Stomach (tissue), 8 donors: ENCODE measurements at regions not wholly inside any gene's neighbourhood (a gene's known extent, or its start where the extent isn't known, plus 50 kb on each side); places are given as distances from the start of the nearest gene placed in this dataset.

Source experiments
- DNase-seq, 2 donors: peaks; one replicate each; pipeline versions ENCODE4 v3.0.0 to v3.0.0-alpha.2; 2013 to 2019
- H3K27ac ChIP-seq, 5 donors: fragments of 200-600 bp in 4 of 5; sonication (generic) in 4 of 5; one replicate each; pipeline ENCODE4 v1.5.1; 2013 to 2019; ENCODE audit warnings: mild to moderate bottlenecking in 1 of 5, moderate library complexity in 1 of 5
- H3K27me3 ChIP-seq, 3 donors: fragments of 200-600 bp; sonication (generic); one replicate each; pipeline ENCODE4 v1.5.1; 2017 to 2019; ENCODE audit warnings: mixed run types in 1 of 3
- H3K36me3 ChIP-seq, 4 donors: fragments of 200-600 bp; sonication (generic); 1 replicate in 3 of 4; 2 replicates in 1 of 4; pipeline ENCODE4 v1.5.1; 2016 to 2019
- H3K4me1 ChIP-seq, 4 donors: fragments of 200-600 bp; sonication (generic); one replicate each; pipeline ENCODE4 v1.5.1; 2016 to 2019
- H3K4me3 ChIP-seq, 4 donors: fragments of 200-600 bp; sonication (generic) in 3 of 4; one replicate each; pipeline ENCODE4 v1.5.1; 2016 to 2019; ENCODE audit warnings: mild to moderate bottlenecking in 1 of 4
- H3K9me3 ChIP-seq, 4 donors: fragments of 200-600 bp; sonication (generic); one replicate each; pipeline ENCODE4 v1.5.1; 2016 to 2019
- EP300 ChIP-seq: sonication (generic); formaldehyde crosslinking; IDR thresholded peaks from one replicate; pipeline ENCODE4 v1.6.1; 2017; ENCODE audit warnings: antibody characterized with exemption
- POLR2A ChIP-seq, 4 donors: fragments of 450-650 bp; IDR thresholded peaks; one replicate each; pipeline ENCODE4 v1.6.1; 2016; ENCODE audit warnings: antibody characterized with exemption in 4 of 4, control low read depth in 2 of 4, mild to moderate bottlenecking in 1 of 4, moderate library complexity in 1 of 4
- POLR2AphosphoS5 ChIP-seq, 3 donors: sonication (generic); formaldehyde crosslinking; IDR thresholded peaks; one replicate each; pipeline ENCODE4 v1.6.1; 2016; ENCODE audit warnings: antibody characterized with exemption in 3 of 3
- WGBS, 5 donors: extraction: QIAGEN DNeasy Blood & Tissue Kit in 3 of 5; methylation state at CpG; one replicate each; pipeline versions ENCODE4 v1.1.5 to v1.1.7; 2013 to 2018; 5-methylcytosine and 5-hydroxymethylcytosine counted together
- intact Hi-C: fragments of 100-400 bp; cut with DNase I; formaldehyde crosslinking; loops from one replicate; pipeline ENCODE4 v1.15.1; 2023; ENCODE audit warnings: low total_unique reads
- TF ChIP-seq, protein P1 (sequence below), 7 experiments: fragments of 450-650 bp in 4 of 7; fragments of 200-600 bp in 3 of 7; sonication (generic) in 3 of 7; IDR thresholded peaks; one replicate each; pipeline ENCODE4 v1.5.1; 2016 to 2019; ENCODE audit warnings: antibody characterized with exemption in 7 of 7, control low read depth in 2 of 7, mild to moderate bottlenecking in 1 of 7
- donor health status: healthy with polysubstance abuse.
- donor health status: Bipolar disorder and iron deficiency.
- donor health status: healthy.

- H3K4me1 ChIP-seq = no peaks in the 10 kb centered on the region
- no peak for DNase-seq
- H3K27me3 ChIP-seq = no peaks in the 10 kb centered on the region
- WGBS, 5 donors = 80 to 87% (median 87%) methylated on average over 3 of the region's 3 CpGs
- no peaks in the 10 kb centered on the region for H3K9me3 ChIP-seq
- H3K4me3 ChIP-seq = no peak overlapping the region
- no peak overlapping the region for H3K27ac ChIP-seq
- TF ChIP-seq POLR2A (IDR thresholded peaks at IDR 0.05) (no peak), EP300 (no peak), POLR2AphosphoS5 (IDR thresholded peaks at IDR 0.05) (no peak)
- TF ChIP-seq, protein P1, sequence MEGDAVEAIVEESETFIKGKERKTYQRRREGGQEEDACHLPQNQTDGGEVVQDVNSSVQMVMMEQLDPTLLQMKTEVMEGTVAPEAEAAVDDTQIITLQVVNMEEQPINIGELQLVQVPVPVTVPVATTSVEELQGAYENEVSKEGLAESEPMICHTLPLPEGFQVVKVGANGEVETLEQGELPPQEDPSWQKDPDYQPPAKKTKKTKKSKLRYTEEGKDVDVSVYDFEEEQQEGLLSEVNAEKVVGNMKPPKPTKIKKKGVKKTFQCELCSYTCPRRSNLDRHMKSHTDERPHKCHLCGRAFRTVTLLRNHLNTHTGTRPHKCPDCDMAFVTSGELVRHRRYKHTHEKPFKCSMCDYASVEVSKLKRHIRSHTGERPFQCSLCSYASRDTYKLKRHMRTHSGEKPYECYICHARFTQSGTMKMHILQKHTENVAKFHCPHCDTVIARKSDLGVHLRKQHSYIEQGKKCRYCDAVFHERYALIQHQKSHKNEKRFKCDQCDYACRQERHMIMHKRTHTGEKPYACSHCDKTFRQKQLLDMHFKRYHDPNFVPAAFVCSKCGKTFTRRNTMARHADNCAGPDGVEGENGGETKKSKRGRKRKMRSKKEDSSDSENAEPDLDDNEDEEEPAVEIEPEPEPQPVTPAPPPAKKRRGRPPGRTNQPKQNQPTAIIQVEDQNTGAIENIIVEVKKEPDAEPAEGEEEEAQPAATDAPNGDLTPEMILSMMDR (IDR thresholded peaks at IDR 0.05) = no peak
- H3K36me3 ChIP-seq = no peaks in the 10 kb centered on the region
- intact Hi-C loops = no loop called here
These were observed 244.1 kb upstream of the AKR1E2 start for GRCh38 chr10:4581929-4582328.

GRCh38 chr10:4579844-4580243, 246.2 kb upstream of the AKR1E2 start:
- Histone ChIP-seq H3K27ac (no peak overlapping the region), H3K9me3 (no peaks in the 10 kb centered on the region), H3K27me3 (no peaks in the 10 kb centered on the region), H3K4me3 (no peak overlapping the region), H3K36me3 (no peaks in the 10 kb centered on the region), H3K4me1 (no peaks in the 10 kb centered on the region)
- 73 to 87% (median 81%) methylated on average over 3 of the region's 3 CpGs for WGBS, 5 donors
- TF ChIP-seq POLR2AphosphoS5 (IDR thresholded peaks at IDR 0.05) (no peak), POLR2A (IDR thresholded peaks at IDR 0.05) (no peak), EP300 (no peak)
- TF ChIP-seq, protein P1 (IDR thresholded peaks at IDR 0.05) = no peak
- no peak for DNase-seq
- intact Hi-C loops = no loop called here

GRCh38 chr10:4576206-4576605, 249.8 kb upstream of the AKR1E2 start:
- H3K4me3 ChIP-seq = no peak overlapping the region
- H3K27ac ChIP-seq = no peak overlapping the region
- H3K27me3 ChIP-seq = peaks cover 0 to 6% (median 0%) of the 10 kb centered on the region in 3 donors
- no peaks in the 10 kb centered on the region for H3K9me3 ChIP-seq
- TF ChIP-seq EP300 (no peak), POLR2A (IDR thresholded peaks at IDR 0.05) (no peak), POLR2AphosphoS5 (IDR thresholded peaks at IDR 0.05) (no peak)
- TF ChIP-seq, protein P1 (IDR thresholded peaks at IDR 0.05) = no peak
- no peaks in the 10 kb centered on the region for H3K4me1 ChIP-seq
- WGBS, 5 donors = 79 to 87% (median 84%) methylated on average over 3 of the region's 3 CpGs
- intact Hi-C loops = no loop called here
- DNase-seq = no peak
- H3K36me3 ChIP-seq = no peaks in the 10 kb centered on the region

GRCh38 chr10:4569151-4569550, 256.9 kb upstream of the AKR1E2 start:
- no peaks in the 10 kb centered on the region for H3K4me1 ChIP-seq
- H3K27ac ChIP-seq = no peak overlapping the region
- H3K9me3 ChIP-seq = no peaks in the 10 kb centered on the region
- no peaks in the 10 kb centered on the region for H3K36me3 ChIP-seq
- H3K4me3 ChIP-seq = no peak overlapping the region
- WGBS, 5 donors = 39 to 55% (median 43%) methylated on average over 3 of the region's 3 CpGs
- intact Hi-C loops = no loop called here
- peaks cover 0 to 6% (median 0%) of the 10 kb centered on the region in 3 donors for H3K27me3 ChIP-seq
- no peak for DNase-seq
- no peak for TF ChIP-seq EP300
- TF ChIP-seq POLR2A (IDR thresholded peaks at IDR 0.05) = no peak
- no peak for TF ChIP-seq POLR2AphosphoS5 (IDR thresholded peaks at IDR 0.05)
- TF ChIP-seq, protein P1 (IDR thresholded peaks at IDR 0.05) = no peak
